Lung (tissue), 11 donors: ENCODE measurements at regions not wholly inside any gene's neighbourhood (a gene's known extent, or its start where the extent isn't known, plus 50 kb on each side); places are given as distances from the start of the nearest gene placed in this dataset.
A peak's percentile ranks its signal among the peaks of the same experiment; 100 is the strongest.

Experiments
- ATAC-seq: fragments of 200-7000 bp; cut with Tn5 transposase; one replicate; pipeline ENCODE4 v1.9.1; 2020; ENCODE audit warnings: moderate number of reproducible peaks; ENCODE audit not compliant: insufficient read depth, low FRiP score
- DNase-seq, 3 donors: peaks; one replicate each; pipeline ENCODE4 v3.0.0-alpha.2; 2013 to 2017
- H3K27ac ChIP-seq, 2 donors: one replicate each; pipeline ENCODE4 v1.5.1; 2013; ENCODE audit warnings: mild to moderate bottlenecking in 2 of 2, moderate library complexity in 2 of 2, control low read depth in 1 of 2, inconsistent platforms in 1 of 2, low read depth in 1 of 2, low read length in 1 of 2
- H3K27me3 ChIP-seq, 3 donors: one replicate each; pipeline ENCODE4 v1.5.1; 2013; ENCODE audit warnings: low read length in 2 of 3; ENCODE audit not compliant: control insufficient read depth in 3 of 3, insufficient read depth in 3 of 3
- H3K36me3 ChIP-seq, 4 donors: one replicate each; pipeline ENCODE4 v1.5.1; 2013; ENCODE audit warnings: low read length in 4 of 4, mild to moderate bottlenecking in 1 of 4, moderate library complexity in 1 of 4; ENCODE audit not compliant: control insufficient read depth in 4 of 4, insufficient read depth in 4 of 4
- H3K4me1 ChIP-seq, 5 donors: one replicate each; pipeline ENCODE4 v1.5.1; 2013; ENCODE audit warnings: low read length in 5 of 5, mild to moderate bottlenecking in 2 of 5, moderate library complexity in 1 of 5; ENCODE audit not compliant: control insufficient read depth in 5 of 5, insufficient read depth in 5 of 5
- H3K4me3 ChIP-seq: one replicate; pipeline ENCODE4 v1.5.1; 2013; ENCODE audit warnings: mild to moderate bottlenecking, control low read depth, moderate library complexity
- H3K9ac ChIP-seq, 2 donors: one replicate each; pipeline ENCODE4 v1.5.1; 2013; ENCODE audit warnings: low read length in 2 of 2, control low read depth in 1 of 2; ENCODE audit not compliant: insufficient read depth in 1 of 2
- H3K9me3 ChIP-seq, 4 donors: one replicate each; pipeline ENCODE4 v1.5.1; 2013; ENCODE audit warnings: low read length in 3 of 4, mild to moderate bottlenecking in 1 of 4, moderate library complexity in 1 of 4; ENCODE audit not compliant: control insufficient read depth in 4 of 4, insufficient read depth in 3 of 4
- CTCF ChIP-seq: IDR thresholded peaks from 2 replicates; pipeline ENCODE4 v1.5.1; 2012; ENCODE audit warnings: mild to moderate bottlenecking; ENCODE audit errors: control extremely low read depth, extremely low read depth
- WGBS, 2 donors: extraction: QIAGEN DNeasy Blood & Tissue Kit; methylation state at CpG; one replicate each; pipeline ENCODE4 v1.1.7; 2013; 5-methylcytosine and 5-hydroxymethylcytosine counted together
- donor health status: control.
- donor health status: control.
- donor health status: Bipolar disorder and iron deficiency.
- donor health status: healthy.
- donor health status: DM: yes; HTN: yes; CAD: no.

- no peaks in the 10 kb centered on the region for H3K36me3 ChIP-seq
- H3K9ac ChIP-seq = no peak overlapping the region
- peaks cover 0 to 4% (median 0%) of the 10 kb centered on the region in 4 donors for H3K9me3 ChIP-seq
- WGBS, 2 donors = 61 to 79% methylated on average over 4 of the region's 4 CpGs
- H3K4me3 ChIP-seq = no peak overlapping the region
- no peak for TF ChIP-seq CTCF
- DNase-seq = peak in 1 of 3 donors; percentile 8
- H3K27me3 ChIP-seq = no peaks in the 10 kb centered on the region
- ATAC-seq = no peak
- H3K27ac ChIP-seq = no peak overlapping the region
- H3K4me1 ChIP-seq = no peaks in the 10 kb centered on the region
These were observed 459.9 kb upstream of the MCTP2 start for GRCh38 chr15:93771196-93772030.

GRCh38 chr15:93770788-93771187, 460.6 kb upstream of the MCTP2 start:
- Histone ChIP-seq H3K9ac (no peak overlapping the region), H3K27ac (no peak overlapping the region), H3K36me3 (no peaks in the 10 kb centered on the region), H3K4me1 (no peaks in the 10 kb centered on the region), H3K4me3 (no peak overlapping the region), H3K27me3 (no peaks in the 10 kb centered on the region), H3K9me3 (peaks cover 0 to 4% (median 0%) of the 10 kb centered on the region in 4 donors)
- WGBS, 2 donors = 4 to 27% methylated on average over 1 of the region's 1 CpG
- ATAC-seq = no peak
- no peak for DNase-seq
- TF ChIP-seq CTCF = no peak

DNA sequence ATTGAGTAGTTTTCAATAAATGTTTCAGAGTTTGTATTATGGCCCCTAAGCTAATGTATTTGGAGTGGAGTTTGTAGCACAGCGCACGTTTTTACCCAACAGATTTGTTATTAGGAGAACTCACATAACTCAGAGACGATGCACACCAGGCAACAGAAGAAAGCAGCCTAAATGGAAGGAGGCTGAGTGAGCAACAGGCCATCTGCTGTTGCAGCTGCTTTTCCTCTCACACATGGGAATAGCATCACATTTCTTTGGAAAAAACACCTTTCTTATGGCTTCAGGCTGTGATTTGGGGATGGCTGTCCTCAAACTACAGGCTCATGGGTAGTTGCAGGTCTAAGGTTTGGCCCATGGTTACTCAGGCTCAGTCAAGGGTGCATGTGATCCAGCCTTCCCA, 469.3 kb upstream of the MCTP2 start:
- TF ChIP-seq CTCF = no peak
- WGBS, 2 donors = 90 to 93% methylated on average over 3 of the region's 3 CpGs
- no peak for ATAC-seq

More for the DNA sequence above, 469.3 kb upstream of the MCTP2 start:
- Histone ChIP-seq H3K4me1 (peaks cover 0 to 2% (median 0%) of the 10 kb centered on the region in 5 donors), H3K9me3 (peaks cover 0 to 3% (median under 1%) of the 10 kb centered on the region in 4 donors), H3K27me3 (no peaks in the 10 kb centered on the region), H3K27ac (no peak overlapping the region), H3K4me3 (no peak overlapping the region), H3K36me3 (no peaks in the 10 kb centered on the region), H3K9ac (no peak overlapping the region)
- no peak for DNase-seq
